ENCODE measurements at regions not wholly inside any gene's neighbourhood (a gene's known extent, or its start where the extent isn't known, plus 50 kb on each side); places are given as distances from the start of the nearest gene placed in this dataset.
A peak's percentile ranks its signal among the peaks of the same experiment; 100 is the strongest.

DNA sequence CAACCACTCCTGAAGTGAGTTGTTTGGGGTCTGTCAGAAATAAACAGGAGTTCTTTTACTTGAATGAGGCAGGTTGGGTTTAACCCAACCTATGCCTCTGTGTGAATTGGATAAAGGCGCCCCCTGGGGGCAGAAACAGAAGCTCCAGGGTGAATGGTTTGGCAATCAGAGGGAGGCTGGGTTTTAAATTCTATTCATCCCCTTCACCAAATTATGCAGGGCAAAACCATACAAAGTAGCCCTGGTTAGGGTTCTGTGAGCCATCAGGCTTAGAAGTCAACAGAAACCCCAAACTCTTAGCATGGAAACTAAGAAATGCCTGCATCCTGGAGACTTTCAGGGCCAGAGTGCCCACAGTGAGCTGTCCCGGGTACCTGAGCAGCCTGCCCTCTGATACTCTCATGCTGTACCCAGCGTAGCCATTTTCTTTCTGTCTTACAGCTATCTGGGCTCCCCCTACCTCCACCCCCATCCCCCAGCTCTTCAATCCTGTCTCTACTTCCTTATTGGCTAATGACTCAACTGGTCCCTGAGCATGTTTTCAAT is 241.5 kb downstream of the ICOS start:
- peak in 2 of 3 donors; percentile 3 to 27 for DNase-seq

DNA sequence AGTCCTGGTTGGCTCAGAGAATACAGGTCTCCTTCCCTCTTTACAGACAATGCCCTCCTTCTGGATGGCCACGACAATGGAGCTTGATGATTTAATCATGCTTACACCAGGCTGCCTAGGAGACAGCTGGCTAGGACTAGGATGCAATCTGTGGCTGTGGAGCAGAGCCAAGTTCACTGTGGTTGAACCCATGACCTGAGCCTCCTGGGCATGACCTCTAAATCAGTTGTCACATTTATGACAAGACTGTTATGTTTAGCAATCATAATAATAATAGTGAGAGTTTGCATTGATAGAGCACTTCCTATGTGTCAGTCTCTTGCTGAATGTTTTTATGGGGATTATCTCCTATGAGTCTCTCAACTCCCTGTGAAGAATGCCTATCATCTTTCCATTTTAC is 244.1 kb downstream of the ICOS start:
- no peak for DNase-seq

DNA sequence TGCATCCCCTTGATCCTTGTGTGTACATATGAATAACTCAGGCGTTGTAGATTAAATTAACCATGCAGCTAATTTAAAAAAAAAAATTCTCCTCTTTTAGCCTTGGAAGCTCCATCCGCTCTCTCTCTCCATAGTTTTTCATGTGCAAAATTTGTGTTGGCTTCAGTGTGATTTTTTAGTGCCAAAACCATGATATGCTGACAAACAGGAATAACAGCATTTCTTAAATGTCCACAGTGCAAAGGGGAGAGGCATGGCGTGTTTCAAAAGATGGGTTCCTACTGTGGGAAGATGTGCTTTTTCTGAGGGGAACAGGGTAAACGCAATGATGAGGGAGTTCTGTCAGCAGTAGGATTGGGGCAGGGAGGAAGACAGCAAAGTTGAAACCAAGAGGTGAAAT is 247.0 kb downstream of the ICOS start:
- peak in 2 of 3 donors; percentile 3 to 48 for DNase-seq

DNA sequence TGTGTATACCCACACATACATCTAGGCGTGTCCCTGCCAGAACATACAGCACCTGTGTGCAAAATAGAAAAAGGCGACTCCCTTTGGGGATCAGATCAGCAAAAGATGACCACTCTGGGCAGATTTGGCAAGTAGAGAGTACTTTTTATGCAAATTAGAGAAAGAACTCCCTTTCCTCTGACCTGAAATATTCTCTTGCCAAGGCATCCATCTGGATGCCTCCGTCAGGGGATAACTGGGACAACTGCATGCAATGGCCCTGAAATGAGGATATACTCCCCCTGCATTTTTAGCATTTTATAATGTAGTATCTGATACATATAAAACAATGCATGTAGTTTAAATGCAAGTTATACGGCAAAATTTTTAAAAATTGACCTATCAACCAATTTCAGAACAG is 247.7 kb downstream of the ICOS start:
- DNase-seq = no peak

DNA sequence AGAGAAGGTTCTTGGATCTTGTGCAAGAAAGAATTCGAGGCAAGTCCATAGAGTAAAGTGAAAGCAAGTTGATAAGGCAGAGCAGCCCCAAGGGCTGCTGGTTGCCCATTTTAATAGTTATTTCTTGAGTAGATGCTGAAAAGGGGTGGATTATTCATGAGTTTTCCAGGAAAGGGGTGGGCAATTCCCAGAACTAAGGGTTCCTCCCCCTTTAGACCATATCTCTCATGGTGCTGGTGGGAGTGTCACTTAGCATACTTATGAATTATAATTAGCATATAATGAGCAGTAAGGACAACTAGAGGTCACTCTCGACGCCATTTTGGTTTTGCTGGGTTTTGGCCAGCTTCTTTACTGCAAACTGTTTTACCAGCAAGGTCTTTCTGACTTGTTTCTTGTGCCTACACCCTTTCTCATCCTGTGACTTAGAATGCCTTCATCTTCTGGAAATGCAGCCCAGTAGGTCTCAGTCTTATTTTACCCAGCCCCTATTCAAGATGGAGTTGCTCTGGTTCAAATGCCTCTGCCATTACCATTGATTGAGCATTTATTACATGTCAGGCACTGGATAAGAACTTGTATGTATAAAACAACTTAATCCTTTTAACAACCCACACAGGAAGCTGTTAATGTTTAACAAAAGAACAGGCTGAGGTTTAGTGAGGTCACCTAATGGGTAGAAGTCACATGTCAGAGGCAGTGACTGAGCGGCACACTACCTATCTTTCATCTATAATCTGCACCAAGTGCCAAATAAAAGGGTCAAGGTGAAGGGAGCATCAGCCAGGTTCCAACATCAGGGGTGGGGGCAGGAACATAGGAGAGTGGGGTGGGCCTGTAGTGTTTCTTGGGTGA is 250.9 kb downstream of the ICOS start:
- no peak for DNase-seq

DNA sequence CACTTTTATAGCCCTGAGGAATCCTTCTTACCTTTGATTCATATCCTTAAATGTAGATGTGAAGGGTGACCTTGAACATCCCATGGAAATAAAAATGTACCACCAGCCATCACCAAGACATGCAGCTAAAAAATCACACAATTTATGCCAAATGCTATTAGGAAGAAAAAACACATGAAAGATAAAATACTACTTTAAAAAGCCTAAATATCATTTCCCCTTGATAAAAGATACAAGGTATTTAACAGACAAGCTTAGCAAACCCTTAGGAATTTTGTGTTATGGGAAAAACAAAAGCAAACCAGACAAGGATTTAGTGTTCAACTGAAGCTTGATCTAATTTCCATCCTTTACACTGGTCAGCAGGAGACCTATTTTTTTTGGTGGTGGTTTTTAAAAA is 255.0 kb downstream of the ICOS start:
- no peak for DNase-seq

DNA sequence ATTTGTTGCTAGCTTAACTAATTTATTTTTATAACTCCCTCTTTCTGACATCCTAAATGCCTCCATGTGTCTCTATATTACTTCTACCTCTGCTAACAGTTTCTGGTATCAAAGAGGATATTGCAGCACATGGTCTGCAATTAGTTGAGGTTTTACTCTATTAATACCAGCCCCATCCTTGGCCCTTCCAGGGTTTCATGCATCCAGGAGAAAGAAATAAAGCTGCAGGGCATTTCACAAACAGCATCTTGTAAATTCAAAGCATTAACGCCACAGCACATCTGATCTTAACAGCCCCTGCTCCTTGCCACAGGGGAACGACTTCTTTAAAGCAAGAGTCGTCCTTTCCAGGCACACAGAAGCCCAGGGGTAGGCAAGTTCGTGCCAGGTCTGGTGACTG is 258.9 kb downstream of the ICOS start:
- no peak for DNase-seq

- DNase-seq = no peak
Observed at GRCh38 chr2:204197336-204198005, 260.9 kb downstream of the ICOS start.

GRCh38 chr2:204199357-204199756 is 262.8 kb downstream of the ICOS start:
- DNase-seq = no peak

DNA sequence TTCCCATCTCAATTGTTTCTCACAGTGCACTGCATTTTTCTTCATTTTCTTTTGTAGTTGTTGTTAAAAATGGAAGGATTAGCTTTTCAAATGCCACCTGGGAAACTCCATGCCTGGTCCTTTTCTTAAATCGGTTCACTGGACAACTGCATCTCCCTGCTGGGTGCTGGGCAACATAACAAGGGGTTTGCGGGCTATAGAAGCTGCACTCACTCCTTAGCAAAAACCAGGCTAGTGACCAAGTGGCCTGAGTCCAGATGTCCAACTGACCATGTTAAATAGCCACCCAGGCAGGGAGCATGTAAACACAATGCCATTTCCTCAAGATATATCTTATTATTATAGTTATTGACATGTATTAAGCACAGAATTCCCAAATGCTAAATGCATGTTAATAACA is 264.9 kb downstream of the ICOS start:
- no peak for DNase-seq

GRCh38 chr2:204202253-204202652 is 265.7 kb downstream of the ICOS start:
- no peak for DNase-seq

DNA sequence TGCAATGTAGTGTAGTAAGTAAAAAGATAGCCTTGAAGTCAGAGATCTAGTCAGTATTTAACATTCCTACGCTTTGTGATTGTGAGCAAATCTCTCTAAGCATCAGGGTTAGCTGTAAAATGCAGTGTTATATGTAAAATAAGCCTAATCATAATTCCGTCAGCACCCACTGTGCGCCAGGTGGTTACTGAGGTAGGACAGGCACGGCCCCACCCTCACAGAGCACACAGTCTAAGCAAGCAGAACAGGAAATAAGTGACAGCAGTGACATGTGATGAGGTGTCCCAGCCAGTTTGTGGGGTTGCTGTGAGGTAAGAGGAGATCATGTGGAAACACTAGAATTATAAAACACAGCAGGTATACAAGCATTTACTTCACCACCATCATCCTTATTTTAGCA is 267.1 kb downstream of the ICOS start:
- no peak for DNase-seq

DNA sequence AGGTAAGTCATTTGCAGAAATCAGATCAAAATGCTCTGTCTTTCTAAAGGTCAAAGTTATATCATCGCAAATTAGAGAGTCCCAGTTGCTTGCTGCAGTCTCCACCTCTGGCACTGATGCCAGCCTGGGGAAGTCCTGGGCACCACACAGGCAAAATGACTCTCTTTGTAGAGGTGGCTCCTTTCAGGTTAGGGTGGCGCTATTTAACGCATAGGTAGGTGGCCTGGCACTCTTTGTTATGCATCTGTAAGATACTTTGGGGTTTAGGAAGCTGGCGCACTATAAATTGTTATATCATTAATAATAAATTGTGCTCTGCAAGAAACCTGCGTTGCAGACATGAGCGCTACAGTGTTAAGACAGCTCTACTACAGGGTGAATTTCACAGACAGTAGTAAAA is 268.5 kb downstream of the ICOS start:
- DNase-seq = no peak

GRCh38 chr2:204205538-204205937 is 269.0 kb downstream of the ICOS start:
- no peak for DNase-seq

DNA sequence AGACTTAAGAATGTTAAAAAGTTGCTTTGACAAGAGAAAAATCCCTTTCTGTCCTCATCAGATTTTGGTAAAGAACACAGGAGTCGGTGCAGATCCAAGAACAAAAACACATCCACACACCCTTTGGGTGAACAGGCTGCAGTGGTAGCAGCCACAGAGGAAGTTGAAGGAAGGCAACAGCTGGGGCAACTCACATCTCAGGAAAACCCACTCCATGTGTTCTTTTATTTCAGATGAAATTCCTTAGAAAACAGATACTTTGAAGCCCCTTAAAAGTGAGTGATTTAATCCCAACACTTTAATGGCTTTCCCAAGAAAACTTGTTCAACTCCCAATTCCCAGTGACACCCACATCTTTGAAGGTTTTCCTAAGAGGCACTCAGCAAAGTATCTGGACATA is 271.3 kb downstream of the ICOS start:
- DNase-seq = no peak

GRCh38 chr2:204213588-204213987 is 277.0 kb downstream of the ICOS start:
- no peak for DNase-seq

- DNase-seq = no peak
Observed at GRCh38 chr2:204218040-204218439, 281.5 kb downstream of the ICOS start.

DNA sequence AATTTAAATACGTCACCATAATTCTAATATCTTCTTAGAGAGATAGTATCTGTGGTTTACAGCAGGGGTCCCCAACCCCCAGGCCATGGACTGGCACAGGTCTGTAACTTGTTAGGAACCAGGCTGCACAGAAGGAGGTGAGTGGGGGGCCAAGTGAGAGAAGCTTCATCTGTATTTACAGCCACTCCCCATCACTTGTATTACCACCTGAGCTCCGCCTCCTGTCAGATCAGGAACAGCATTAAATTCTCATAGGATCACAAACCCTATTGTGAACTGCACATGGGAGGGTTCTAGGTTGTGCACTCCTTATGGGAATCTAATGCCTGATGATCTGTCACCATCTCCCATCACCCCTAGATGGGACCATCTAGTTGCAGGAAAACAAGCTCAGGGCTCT is 282.6 kb downstream of the ICOS start:
- no peak for DNase-seq

- DNase-seq = no peak
Observed at GRCh38 chr2:204220896-204221295, 284.3 kb downstream of the ICOS start.

GRCh38 chr2:204223046-204223445 is 286.5 kb downstream of the ICOS start:
- DNase-seq = no peak

GRCh38 chr2:204223544-204223943 is 287.0 kb downstream of the ICOS start:
- no peak for DNase-seq

DNA sequence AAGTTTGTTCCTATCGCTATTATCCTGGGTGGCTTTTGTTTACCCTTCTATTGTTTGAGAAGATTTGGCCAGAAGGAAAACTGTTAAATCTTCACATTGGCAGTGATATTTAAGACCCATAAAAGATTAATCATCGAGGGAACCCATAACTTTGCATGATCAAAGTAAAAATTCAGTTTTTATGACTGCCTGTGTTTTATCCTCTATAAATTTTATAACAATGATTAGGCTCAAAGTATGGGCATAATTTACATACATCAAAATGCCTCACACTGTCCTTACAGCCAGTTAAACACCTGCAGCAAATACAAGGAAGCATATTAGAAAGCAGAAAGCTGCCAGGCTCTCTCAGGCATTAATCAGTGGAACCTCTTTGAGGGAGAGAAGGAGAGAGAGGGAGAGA is 289.1 kb downstream of the ICOS start:
- DNase-seq = no peak

DNA sequence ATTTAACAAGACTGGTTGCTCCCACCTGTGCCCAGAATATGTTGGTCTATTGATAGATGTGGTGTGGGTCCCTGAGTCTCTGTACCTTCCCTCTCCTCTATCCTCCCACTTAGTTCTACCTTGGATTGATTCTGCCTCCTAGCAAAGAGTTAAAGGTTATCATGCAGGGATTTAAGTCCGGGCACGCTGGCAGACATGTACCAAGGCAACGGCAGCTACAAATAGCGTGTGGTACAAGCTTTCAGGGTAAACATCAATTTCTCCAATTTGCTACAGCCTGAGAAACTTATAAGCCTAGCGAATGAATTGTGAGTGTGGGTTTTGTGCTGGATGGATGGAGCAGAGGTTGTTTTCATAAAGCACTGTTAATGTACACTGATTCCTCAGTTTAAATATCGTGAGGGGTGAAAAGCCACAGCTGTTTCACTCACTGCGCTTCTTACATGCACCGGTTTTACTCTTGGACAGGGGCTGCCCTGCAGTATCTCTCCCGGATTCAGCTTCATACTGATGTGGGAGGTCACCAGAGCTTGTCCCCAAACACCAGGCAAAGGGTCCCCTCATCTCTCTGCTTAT is 289.8 kb downstream of the ICOS start:
- DNase-seq = no peak

Data from muscle of back (tissue), 3 donors.